OCI-LY7 (cell line): ENCODE measurements at regions not wholly inside any gene's neighbourhood (a gene's known extent, or its start where the extent isn't known, plus 50 kb on each side); places are given as distances from the start of the nearest gene placed in this dataset.

ENCODE experiments used
- CTCF ChIP-seq: fragments of 200-600 bp; sonication (generic); conservative IDR thresholded peaks from 2 replicates; pipeline ENCODE4 v1.5.1; 2014; ENCODE audit warnings: mild to moderate bottlenecking, antibody characterized with exemption, low read length, moderate library complexity, mixed read lengths
- EZH2phosphoT487 ChIP-seq: fragments of 200-600 bp; sonication (generic); IDR thresholded peaks from 2 replicates; pipeline ENCODE4 v1.6.1; 2018; ENCODE audit warnings: low read depth, borderline replicate concordance, mild to moderate bottlenecking, mixed run types, antibody characterized with exemption, low read length, moderate library complexity, mixed read lengths

DNA sequence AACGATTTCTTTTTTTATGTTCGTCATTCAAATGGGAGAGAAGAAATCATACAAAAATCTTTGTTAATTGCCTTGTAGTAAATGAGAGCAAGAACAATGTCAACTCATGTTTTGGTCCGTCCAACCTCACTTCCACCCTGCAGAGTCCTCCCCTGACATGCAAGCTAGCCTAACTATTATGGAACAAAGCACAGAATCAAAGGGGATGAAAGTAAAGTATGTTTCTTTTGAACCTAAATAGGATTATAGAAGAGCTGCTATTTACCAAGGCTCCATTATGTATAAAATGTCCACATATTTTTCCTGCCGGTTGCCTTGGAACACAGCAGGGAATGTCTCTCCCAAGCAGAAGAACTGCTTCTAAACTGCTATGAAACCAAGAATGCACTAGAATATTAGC lies 161.1 kb downstream of the MRPS30 start:
- TF ChIP-seq CTCF (no peak), EZH2phosphoT487 (no peak)
